Breast epithelium (tissue), 3 donors: ENCODE measurements at regions not wholly inside any gene's neighbourhood (a gene's known extent, or its start where the extent isn't known, plus 50 kb on each side); places are given as distances from the start of the nearest gene placed in this dataset.

Source experiments
- CTCF ChIP-seq, 3 donors: fragments of 450-650 bp; IDR thresholded peaks; one replicate each; pipeline ENCODE4 v1.5.1; 2016 to 2017; ENCODE audit warnings: antibody characterized with exemption in 3 of 3, mild to moderate bottlenecking in 3 of 3, moderate library complexity in 3 of 3
- POLR2A ChIP-seq: fragments of 450-650 bp; IDR thresholded peaks from one replicate; pipeline ENCODE4 v1.6.1; 2016; ENCODE audit warnings: antibody characterized with exemption, mild to moderate bottlenecking, moderate library complexity

- TF ChIP-seq POLR2A: no peak
- TF ChIP-seq CTCF (IDR thresholded peaks at IDR 0.05): no peak
Measured at GRCh38 chr10:61554925-61555324, 101.7 kb upstream of the TMEM26 start.
